ENCODE measurements at regions not wholly inside any gene's neighbourhood (a gene's known extent, or its start where the extent isn't known, plus 50 kb on each side); places are given as distances from the start of the nearest gene placed in this dataset.
"Not testable (repeated sequence)": the region's sequence is repeated elsewhere in the genome, so short reads cannot be mapped to it uniquely, and the experiment has no call there.

- TF ChIP-seq CTCF (IDR thresholded peaks at IDR 0.05; ENCODE audit: extremely low read depth, insufficient read depth, missing control alignments), result no peak
- no peak for DNase-seq (ENCODE audit: low spot score)
- in situ Hi-C loops (cut with MboI; ENCODE audit: low pct_unique_long_range_greater_than_20kb, low sequenced_read_pairs, unreplicated experiment), result no loop called here
Measured at GRCh38 chr6:169858935-169859351, 107.5 kb downstream of the ERMARD start.

- TF ChIP-seq CTCF (IDR thresholded peaks at IDR 0.05; ENCODE audit: extremely low read depth, insufficient read depth, missing control alignments), result no peak
- no peak for DNase-seq (ENCODE audit: low spot score)
- in situ Hi-C loops (cut with MboI; ENCODE audit: low pct_unique_long_range_greater_than_20kb, low sequenced_read_pairs, unreplicated experiment), result no loop called here
Measured at GRCh38 chr6:169858293-169858934, 107.0 kb downstream of the ERMARD start.

- no peak for TF ChIP-seq CTCF (IDR thresholded peaks at IDR 0.05; ENCODE audit: extremely low read depth, insufficient read depth, missing control alignments)
Measured at GRCh38 chr6:169857343-169858292, 106.2 kb downstream of the ERMARD start.

GRCh38 chr6:169856442-169857342 lies 105.3 kb downstream of the ERMARD start:
- in situ Hi-C loops (cut with MboI; ENCODE audit: low pct_unique_long_range_greater_than_20kb, low sequenced_read_pairs, unreplicated experiment); DNase-seq (ENCODE audit: low spot score): not testable (repeated sequence)

More at GRCh38 chr6:169857343-169858292, 106.2 kb downstream of the ERMARD start:
- in situ Hi-C loops (cut with MboI; ENCODE audit: low pct_unique_long_range_greater_than_20kb, low sequenced_read_pairs, unreplicated experiment), result no loop called here
- DNase-seq (ENCODE audit: low spot score), result no peak

GRCh38 chr6:169854813-169855212 lies 103.4 kb downstream of the ERMARD start:
- no peak for TF ChIP-seq CTCF (IDR thresholded peaks at IDR 0.05; ENCODE audit: extremely low read depth, insufficient read depth, missing control alignments)
- in situ Hi-C loops (cut with MboI; ENCODE audit: low pct_unique_long_range_greater_than_20kb, low sequenced_read_pairs, unreplicated experiment), result no loop called here
- no peak for DNase-seq (ENCODE audit: low spot score)

GRCh38 chr6:169854083-169854725 lies 102.8 kb downstream of the ERMARD start:
- no peak for TF ChIP-seq CTCF (IDR thresholded peaks at IDR 0.05; ENCODE audit: extremely low read depth, insufficient read depth, missing control alignments)
- DNase-seq (ENCODE audit: low spot score), result no peak
- in situ Hi-C loops (cut with MboI; ENCODE audit: low pct_unique_long_range_greater_than_20kb, low sequenced_read_pairs, unreplicated experiment), result no loop called here

Data from GM13977 (cell line).